Right lobe of liver (tissue), 6 donors: ENCODE measurements at regions not wholly inside any gene's neighbourhood (a gene's known extent, or its start where the extent isn't known, plus 50 kb on each side); places are given as distances from the start of the nearest gene placed in this dataset.

Source experiments
- ATAC-seq, 4 donors: fragments of 200-7000 bp; cut with Tn5 transposase; one replicate each; pipeline ENCODE4 v1.9.1; 2020; ENCODE audit warnings: mild to moderate bottlenecking in 4 of 4, moderate library complexity in 4 of 4
- DNase-seq, 3 donors: peaks; one replicate each; pipeline ENCODE4 v3.0.0-alpha.2; 2020
- H3K27ac ChIP-seq, 3 donors: fragments of 200-600 bp; one replicate each; pipeline ENCODE4 v1.8.0; 2022
- H3K27me3 ChIP-seq, 2 donors: fragments of 200-600 bp; one replicate each; pipeline ENCODE4 v1.8.0; 2022
- H3K36me3 ChIP-seq, 4 donors: fragments of 200-600 bp; sonication (generic) in 1 of 4; one replicate each; pipeline versions ENCODE4 v1.5.1 to v1.8.0; 2017 to 2022; ENCODE audit warnings: control low read depth in 1 of 4
- H3K4me1 ChIP-seq, 4 donors: fragments of 200-600 bp; sonication (generic) in 1 of 4; one replicate each; pipeline versions ENCODE4 v1.5.1 to v1.8.0; 2017 to 2022; ENCODE audit warnings: control low read depth in 1 of 4
- H3K4me3 ChIP-seq, 3 donors: fragments of 200-600 bp; one replicate each; pipeline ENCODE4 v1.8.0; 2022
- H3K9me3 ChIP-seq, 4 donors: fragments of 200-600 bp; sonication (generic) in 1 of 4; one replicate each; pipeline versions ENCODE4 v1.5.1 to v1.8.0; 2017 to 2022; ENCODE audit warnings: control low read depth in 1 of 4
- POLR2A ChIP-seq: fragments of 450-650 bp; IDR thresholded peaks from one replicate; pipeline ENCODE4 v1.6.1; 2017; ENCODE audit warnings: antibody characterized with exemption, mild to moderate bottlenecking
- WGBS: methylation state at CpG from one replicate; pipeline ENCODE4 v1.1.6; 2018; ENCODE audit warnings: low coverage, low lambda C conversion rate; ENCODE audit not compliant: insufficient coverage; ENCODE audit errors: missing lambda C conversion rate; 5-methylcytosine and 5-hydroxymethylcytosine counted together
- intact Hi-C, 2 donors: fragments of 100-400 bp; cut with DNase I; formaldehyde crosslinking; loops; one replicate each; pipeline versions ENCODE4 v1.11.2 to v1.14.1; 2022
- TF ChIP-seq, protein P1 (sequence below), 4 donors: fragments of 200-600 bp in 3 of 4; fragments of 450-650 bp in 1 of 4; IDR thresholded peaks; one replicate each; pipeline versions ENCODE4 v1.5.1 to v1.8.0; 2016 to 2022; ENCODE audit warnings: antibody characterized with exemption in 4 of 4, mild to moderate bottlenecking in 2 of 4
- donor health status: DM: no; HTN: yes; CAD: no.
- donor health status: DM: no; HTN: no; CAD: no.
- donor health status: DM: no; HTN: no; CAD: no.
- donor health status: DM: no; HTN: yes; CAD: no.
- donor health status: DM: no; HTN: yes; CAD: no.

DNA sequence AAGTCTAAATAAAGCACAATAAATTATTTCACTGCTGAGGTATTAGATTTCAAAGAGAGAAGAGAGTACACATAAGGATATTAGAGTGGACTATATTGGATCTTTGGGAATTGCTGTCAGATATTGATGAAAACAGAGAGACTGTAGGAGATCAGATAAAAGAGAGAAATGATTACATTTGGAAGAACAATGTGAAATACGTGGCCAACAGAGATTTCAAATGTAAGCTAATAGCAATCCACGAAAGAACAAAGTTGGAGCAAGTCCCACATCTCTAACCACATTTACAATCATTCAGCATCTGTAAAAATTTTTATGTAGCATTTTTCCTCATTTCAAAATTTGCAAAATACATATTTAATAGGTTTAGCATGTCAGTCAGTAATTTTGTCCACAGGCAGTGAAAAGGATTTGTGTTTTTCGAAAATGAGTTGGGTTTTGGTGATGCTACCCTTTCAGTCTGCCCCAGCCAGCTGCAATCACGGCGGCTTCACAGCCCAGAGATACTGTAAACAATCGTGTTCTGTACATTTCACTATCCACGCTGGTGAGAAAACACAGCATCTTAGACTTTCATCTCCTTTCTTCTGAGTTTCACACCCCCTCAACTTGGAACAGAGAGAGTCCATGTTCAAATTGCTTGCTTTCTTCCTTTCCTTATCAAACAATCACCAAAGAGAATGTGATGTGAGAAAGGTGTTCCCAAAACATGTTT is 209.1 kb upstream of the LYPLAL1 start:
- DNase-seq, result no peak
- 38% methylated on average over 7 of the region's 7 CpGs for WGBS
- Histone ChIP-seq H3K27ac (no peak overlapping the region), H3K4me3 (no peak overlapping the region), H3K9me3 (no peaks in the 10 kb centered on the region), H3K4me1 (no peaks in the 10 kb centered on the region), H3K36me3 (no peaks in the 10 kb centered on the region), H3K27me3 (no peaks in the 10 kb centered on the region)
- TF ChIP-seq POLR2A, result no peak
- TF ChIP-seq, protein P1, sequence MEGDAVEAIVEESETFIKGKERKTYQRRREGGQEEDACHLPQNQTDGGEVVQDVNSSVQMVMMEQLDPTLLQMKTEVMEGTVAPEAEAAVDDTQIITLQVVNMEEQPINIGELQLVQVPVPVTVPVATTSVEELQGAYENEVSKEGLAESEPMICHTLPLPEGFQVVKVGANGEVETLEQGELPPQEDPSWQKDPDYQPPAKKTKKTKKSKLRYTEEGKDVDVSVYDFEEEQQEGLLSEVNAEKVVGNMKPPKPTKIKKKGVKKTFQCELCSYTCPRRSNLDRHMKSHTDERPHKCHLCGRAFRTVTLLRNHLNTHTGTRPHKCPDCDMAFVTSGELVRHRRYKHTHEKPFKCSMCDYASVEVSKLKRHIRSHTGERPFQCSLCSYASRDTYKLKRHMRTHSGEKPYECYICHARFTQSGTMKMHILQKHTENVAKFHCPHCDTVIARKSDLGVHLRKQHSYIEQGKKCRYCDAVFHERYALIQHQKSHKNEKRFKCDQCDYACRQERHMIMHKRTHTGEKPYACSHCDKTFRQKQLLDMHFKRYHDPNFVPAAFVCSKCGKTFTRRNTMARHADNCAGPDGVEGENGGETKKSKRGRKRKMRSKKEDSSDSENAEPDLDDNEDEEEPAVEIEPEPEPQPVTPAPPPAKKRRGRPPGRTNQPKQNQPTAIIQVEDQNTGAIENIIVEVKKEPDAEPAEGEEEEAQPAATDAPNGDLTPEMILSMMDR (IDR thresholded peaks at IDR 0.05), result no peak
- no peak for ATAC-seq
- intact Hi-C loops, result no loop called here

DNA sequence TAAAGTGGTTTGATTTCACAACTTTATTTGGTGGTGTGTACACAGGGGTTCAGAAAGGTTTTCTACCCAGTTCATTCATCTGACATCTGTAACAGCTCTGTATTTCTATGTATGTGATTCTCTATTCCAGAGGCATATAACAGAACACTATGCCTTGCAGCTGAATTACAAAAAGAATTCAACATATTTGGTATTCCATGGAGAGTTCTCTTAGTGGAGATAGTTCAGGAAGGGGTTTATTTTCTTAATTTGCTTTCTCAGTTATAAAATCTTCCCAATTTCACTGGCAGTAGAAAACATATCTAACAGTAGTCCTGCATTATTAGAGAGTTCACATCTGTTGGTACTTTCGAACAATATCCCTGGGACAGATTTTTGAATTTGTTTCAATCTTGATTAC is 207.9 kb upstream of the LYPLAL1 start:
- ATAC-seq (no peak), DNase-seq (no peak)
- no peak overlapping the region for H3K4me3 ChIP-seq
- H3K27ac ChIP-seq, result no peak overlapping the region
- no peaks in the 10 kb centered on the region for H3K27me3 ChIP-seq
- no peaks in the 10 kb centered on the region for H3K9me3 ChIP-seq
- WGBS, result 63% methylated on average over 1 of the region's 1 CpG
- intact Hi-C loops, result no loop called here
- TF ChIP-seq, protein P1 (IDR thresholded peaks at IDR 0.05), result no peak
- TF ChIP-seq POLR2A, result no peak
- H3K36me3 ChIP-seq, result no peaks in the 10 kb centered on the region
- no peaks in the 10 kb centered on the region for H3K4me1 ChIP-seq

DNA sequence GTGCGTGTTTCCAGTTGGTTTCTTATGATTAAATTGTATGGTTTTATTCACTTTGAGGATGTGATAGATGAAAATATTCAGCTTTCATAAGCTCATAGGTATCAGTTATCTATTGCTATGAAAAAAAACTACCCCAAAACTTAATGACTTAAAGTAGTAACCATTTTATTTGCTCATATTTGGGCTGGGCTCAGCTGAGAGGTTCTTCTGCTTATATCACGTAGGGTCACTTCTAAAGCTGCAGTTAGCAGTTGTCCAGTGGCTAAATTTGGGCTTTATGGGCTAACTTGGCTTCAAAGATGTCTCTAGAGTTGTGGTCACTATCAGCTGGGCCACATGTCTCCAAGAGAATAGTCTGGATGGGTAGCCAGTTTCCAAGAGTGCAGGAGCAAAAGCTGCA is 206.4 kb upstream of the LYPLAL1 start:
- Histone ChIP-seq H3K27ac (no peak overlapping the region), H3K4me1 (no peaks in the 10 kb centered on the region), H3K9me3 (no peaks in the 10 kb centered on the region), H3K4me3 (no peak overlapping the region), H3K36me3 (no peaks in the 10 kb centered on the region), H3K27me3 (no peaks in the 10 kb centered on the region)
- WGBS, result 67% methylated on average over 2 of the region's 2 CpGs
- DNase-seq, result no peak
- TF ChIP-seq, protein P1 (IDR thresholded peaks at IDR 0.05), result no peak
- no peak for TF ChIP-seq POLR2A
- ATAC-seq, result no peak
- intact Hi-C loops, result no loop called here

DNA sequence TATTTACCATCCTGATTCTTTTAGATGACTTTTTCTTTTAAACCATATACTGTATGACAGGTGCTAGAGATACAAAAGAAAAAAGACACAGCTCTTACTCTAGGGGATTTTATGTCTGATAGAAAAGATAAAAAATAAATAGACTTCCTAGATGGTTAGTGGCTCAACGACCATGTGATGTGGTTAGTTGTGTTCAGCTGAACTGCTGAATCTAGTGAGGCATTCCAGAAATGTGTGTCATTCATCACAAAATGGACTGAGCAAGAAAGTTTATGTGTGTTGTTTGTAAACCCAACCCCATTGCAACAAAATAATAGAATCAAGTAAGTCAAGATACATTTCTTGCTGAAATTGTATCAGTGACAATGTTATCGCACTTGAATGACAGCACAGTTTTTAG is 205.8 kb upstream of the LYPLAL1 start:
- Histone ChIP-seq H3K36me3 (no peaks in the 10 kb centered on the region), H3K27ac (no peak overlapping the region), H3K4me3 (no peak overlapping the region), H3K4me1 (no peaks in the 10 kb centered on the region), H3K27me3 (no peaks in the 10 kb centered on the region), H3K9me3 (no peaks in the 10 kb centered on the region)
- ATAC-seq, result no peak
- DNase-seq, result no peak
- TF ChIP-seq POLR2A, result no peak
- TF ChIP-seq, protein P1 (IDR thresholded peaks at IDR 0.05), result no peak
- WGBS, result 65% methylated on average over 2 of the region's 2 CpGs
- intact Hi-C loops, result no loop called here
